GM12875 (cell line): ENCODE measurements at regions not wholly inside any gene's neighbourhood (a gene's known extent, or its start where the extent isn't known, plus 50 kb on each side); places are given as distances from the start of the nearest gene placed in this dataset.

Experiments used
- H3K4me3 ChIP-seq: one replicate; pipeline ENCODE4 v1.5.1; 2011; ENCODE audit warnings: low read depth, low read length, control low read depth
- CTCF ChIP-seq: IDR thresholded peaks from 2 replicates; pipeline ENCODE4 v1.5.1; 2011; ENCODE audit warnings: low read depth, mild to moderate bottlenecking, control low read depth, inconsistent platforms, low read length, moderate library complexity, borderline replicate concordance; ENCODE audit not compliant: insufficient read depth

GRCh38 chr6:98627129-98627775, 207.1 kb upstream of the POU3F2 start:
- no peak for TF ChIP-seq CTCF
- no peak overlapping the region for H3K4me3 ChIP-seq

GRCh38 chr6:98633886-98634285, 200.5 kb upstream of the POU3F2 start:
- H3K4me3 ChIP-seq: no peak overlapping the region
- no peak for TF ChIP-seq CTCF

GRCh38 chr6:98634569-98634968, 199.8 kb upstream of the POU3F2 start:
- no peak for TF ChIP-seq CTCF
- no peak overlapping the region for H3K4me3 ChIP-seq

GRCh38 chr6:98635191-98635590, 199.2 kb upstream of the POU3F2 start:
- no peak for TF ChIP-seq CTCF

GRCh38 chr6:98636941-98637340, 197.4 kb upstream of the POU3F2 start:
- no peak for TF ChIP-seq CTCF
- no peak overlapping the region for H3K4me3 ChIP-seq

More at GRCh38 chr6:98635191-98635590, 199.2 kb upstream of the POU3F2 start:
- H3K4me3 ChIP-seq: no peak overlapping the region

- TF ChIP-seq CTCF: no peak
- no peak overlapping the region for H3K4me3 ChIP-seq
Measured at GRCh38 chr6:98639089-98639635, 195.2 kb upstream of the POU3F2 start.

- no peak overlapping the region for H3K4me3 ChIP-seq
- TF ChIP-seq CTCF: no peak
Measured at GRCh38 chr6:98640366-98640765, 194.0 kb upstream of the POU3F2 start.
